Endothelial cell of umbilical vein (primary cell): ENCODE measurements at regions not wholly inside any gene's neighbourhood (a gene's known extent, or its start where the extent isn't known, plus 50 kb on each side); places are given as distances from the start of the nearest gene placed in this dataset.

Source experiments
- BruUV-seq: library from RNA; stranded (reverse); fragments of 400-500 nt; replicated peaks from 2 replicates; lab custom pipeline; 2021; lab: Mats Ljungman, UMichigan
- CTCF ChIA-PET: fragments of 300-600, 350-600 bp; sonication (Branson Sonifier 250); formaldehyde crosslinking; loops from one replicate; lab custom pipeline; 2021; ENCODE audit warnings: antibody characterized with exemption, inconsistent platforms; lab: Charles Lee
- POLR2A ChIA-PET: fragments of 300-600, 350-600 bp; sonication (Branson Sonifier 250); formaldehyde crosslinking; loops from one replicate; lab custom pipeline; 2021; ENCODE audit warnings: antibody characterized with exemption, inconsistent platforms; lab: Charles Lee
- DNase-seq: peaks from one replicate; pipeline ENCODE4 v3.0.0-alpha.2; 2011; ENCODE audit warnings: low read depth, low spot score
- FAIRE-seq: peaks from 2 replicates; lab custom pipeline; 2011; peaks lifted over from hg19 to GRCh38; lab: Jason Lieb, UNC
- H2AFZ ChIP-seq: 2 replicates; pipeline ENCODE4 v1.6.0; 2012; ENCODE audit warnings: low read depth, low read length, control low read depth, inconsistent platforms
- H3K27ac ChIP-seq: 2 replicates; pipeline ENCODE4 v1.5.1; 2011; ENCODE audit warnings: low read depth, mild to moderate bottlenecking, control low read depth, low read length, moderate library complexity; ENCODE audit not compliant: insufficient read depth
- H3K27me3 ChIP-seq, 2 experiments: 2 replicates each; pipeline versions ENCODE4 v1.6.0 to v1.6.1; 2011; ENCODE audit warnings: low read length in 2 of 2, mixed read lengths in 1 of 2; ENCODE audit not compliant: control insufficient read depth in 2 of 2, insufficient read depth in 2 of 2
- H3K36me3 ChIP-seq, 2 experiments: 2 replicates in 1 of 2; 3 replicates in 1 of 2; pipeline ENCODE4 v1.5.1; 2011; ENCODE audit warnings: low read length in 2 of 2, mild to moderate bottlenecking in 1 of 2, moderate library complexity in 1 of 2; ENCODE audit not compliant: control insufficient read depth in 2 of 2, insufficient read depth in 2 of 2; ENCODE audit errors: extremely low read depth in 1 of 2
- H3K4me1 ChIP-seq: 3 replicates; pipeline ENCODE4 v1.5.1; 2011; ENCODE audit warnings: mild to moderate bottlenecking, low read length; ENCODE audit not compliant: control insufficient read depth, insufficient read depth; ENCODE audit errors: extremely low read depth
- H3K4me2 ChIP-seq: 2 replicates; pipeline ENCODE4 v1.6.1; 2011; ENCODE audit warnings: low read length, control low read depth, mixed read lengths; ENCODE audit not compliant: insufficient read depth
- H3K4me3 ChIP-seq, 3 experiments: fragments of 200-600 bp in 1 of 3; sonication (generic), shearing (Covaris generic) in 1 of 3; replicated peaks in 1 of 3; 2 replicates each; pipeline ENCODE4 v1.5.1; 2011 to 2016; ENCODE audit warnings: control low read depth in 3 of 3, low read length in 3 of 3, mild to moderate bottlenecking in 2 of 3, inconsistent platforms in 1 of 3, low read depth in 1 of 3, moderate library complexity in 1 of 3; ENCODE audit not compliant: insufficient read depth in 1 of 3
- H3K79me2 ChIP-seq: 2 replicates; pipeline ENCODE4 v1.6.0; 2012; ENCODE audit warnings: low read length, inconsistent platforms; ENCODE audit not compliant: control insufficient read depth, insufficient read depth
- H3K9ac ChIP-seq: replicated peaks from 2 replicates; pipeline ENCODE3; 2011; ENCODE audit warnings: low read length, control low read depth; ENCODE audit not compliant: insufficient read depth; ENCODE audit errors: extremely low read depth
- H3K9me1 ChIP-seq: replicated peaks from 3 replicates; pipeline ENCODE4 v1.6.0; 2011; ENCODE audit warnings: mild to moderate bottlenecking, low read length; ENCODE audit not compliant: control insufficient read depth, insufficient read depth; ENCODE audit errors: extremely low read depth
- H3K9me3 ChIP-seq: replicated peaks from 2 replicates; pipeline ENCODE4 v1.5.1; 2012; ENCODE audit warnings: low read length, inconsistent platforms; ENCODE audit not compliant: control insufficient read depth, insufficient read depth
- H4K20me1 ChIP-seq: replicated peaks from 2 replicates; pipeline ENCODE3; 2011; ENCODE audit warnings: mild to moderate bottlenecking, low read length; ENCODE audit not compliant: control insufficient read depth, insufficient read depth; ENCODE audit errors: extremely low read depth
- EZH2 ChIP-seq: IDR thresholded peaks from 2 replicates; pipeline ENCODE4 v1.6.1; 2012; ENCODE audit warnings: borderline replicate concordance, low read depth, mild to moderate bottlenecking, moderate library complexity, low read length, inconsistent platforms; ENCODE audit not compliant: severe bottlenecking
- FOS ChIP-seq: IDR thresholded peaks from 2 replicates; pipeline ENCODE4 v1.6.1; 2011; ENCODE audit warnings: mild to moderate bottlenecking, low read length, moderate library complexity, borderline replicate concordance; ENCODE audit not compliant: insufficient read depth
- GATA2 ChIP-seq: IDR thresholded peaks from 2 replicates; pipeline ENCODE4 v1.7.0; 2011; ENCODE audit warnings: low read depth, mild to moderate bottlenecking, moderate library complexity, mixed read lengths, low read length; ENCODE audit not compliant: insufficient read length, insufficient read depth
- JUN ChIP-seq: IDR thresholded peaks from 2 replicates; pipeline ENCODE4 v1.6.1; 2011; ENCODE audit warnings: borderline replicate concordance, low read depth; ENCODE audit not compliant: insufficient read length, insufficient read depth
- MYC ChIP-seq: IDR thresholded peaks from one replicate; pipeline ENCODE4 v1.6.1; 2011; ENCODE audit warnings: mild to moderate bottlenecking, low read depth, low read length
- POLR2A ChIP-seq: IDR thresholded peaks from 2 replicates; pipeline ENCODE4 v1.6.1; 2012; ENCODE audit warnings: low read depth, mild to moderate bottlenecking, control low read depth, low read length
- POLR2AphosphoS5 ChIP-seq: IDR thresholded peaks from 2 replicates; pipeline ENCODE4 v1.6.1; 2012; ENCODE audit warnings: low read depth, mild to moderate bottlenecking, control low read depth, low read length, moderate library complexity; ENCODE audit not compliant: insufficient read depth
- dilution Hi-C: fragments of 300-500 bp; cut with MboI; formaldehyde crosslinking; loops from one replicate; pipeline ENCODE4 v1.15.0; 2019; ENCODE audit warnings: low sequenced_read_pairs; ENCODE audit not compliant: extremely low pct_ligation_motif_present
- intact Hi-C: fragments of 100-400 bp; cut with micrococcal nuclease; formaldehyde crosslinking; loops from one replicate; pipeline ENCODE4 v1.10.0; 2022
- TF ChIP-seq, protein P1 (sequence below): IDR thresholded peaks from 2 replicates; pipeline ENCODE4 v1.6.1; 2011; ENCODE audit not compliant: insufficient read depth, insufficient read length
- TF ChIP-seq, protein P2 (sequence below), 2 donors: IDR thresholded peaks; 1 replicate in 1 of 2; 2 replicates in 1 of 2; pipeline ENCODE4 v1.5.1; 2011; ENCODE audit warnings: low read length in 2 of 2, mild to moderate bottlenecking in 2 of 2, moderate library complexity in 2 of 2, control low read depth in 1 of 2, inconsistent platforms in 1 of 2, low read depth in 1 of 2; ENCODE audit not compliant: insufficient read depth in 1 of 2; ENCODE audit errors: extremely low read depth in 1 of 2

- H3K27me3 ChIP-seq: no peaks in the 10 kb centered on the region
- no peaks in the 10 kb centered on the region for H3K4me1 ChIP-seq
- no peak for FAIRE-seq
- no peak overlapping the region for H3K4me2 ChIP-seq
- no peak overlapping the region for H3K27ac ChIP-seq
- H3K9me1 ChIP-seq: no peaks in the 10 kb centered on the region
- POLR2A ChIA-PET: interaction anchor here (0.6 kb wide), 1 partner anchor 936 kb away, joined by 4 read pairs; no protein-coding TSS in a partner anchor
- no peak for DNase-seq
- no peak overlapping the region for H2AFZ ChIP-seq
- H3K9me3 ChIP-seq: no peaks in the 10 kb centered on the region
- no peaks in the 10 kb centered on the region for H3K79me2 ChIP-seq
- no peak overlapping the region for H3K4me3 ChIP-seq
- TF ChIP-seq, protein P1, sequence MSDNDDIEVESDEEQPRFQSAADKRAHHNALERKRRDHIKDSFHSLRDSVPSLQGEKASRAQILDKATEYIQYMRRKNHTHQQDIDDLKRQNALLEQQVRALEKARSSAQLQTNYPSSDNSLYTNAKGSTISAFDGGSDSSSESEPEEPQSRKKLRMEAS: no peak
- no peak for TF ChIP-seq GATA2
- no peak for TF ChIP-seq POLR2AphosphoS5
- no peak for TF ChIP-seq FOS
- no peak for TF ChIP-seq POLR2A
- TF ChIP-seq JUN: no peak
- TF ChIP-seq EZH2: no peak
- TF ChIP-seq MYC: no peak
- TF ChIP-seq, protein P2, sequence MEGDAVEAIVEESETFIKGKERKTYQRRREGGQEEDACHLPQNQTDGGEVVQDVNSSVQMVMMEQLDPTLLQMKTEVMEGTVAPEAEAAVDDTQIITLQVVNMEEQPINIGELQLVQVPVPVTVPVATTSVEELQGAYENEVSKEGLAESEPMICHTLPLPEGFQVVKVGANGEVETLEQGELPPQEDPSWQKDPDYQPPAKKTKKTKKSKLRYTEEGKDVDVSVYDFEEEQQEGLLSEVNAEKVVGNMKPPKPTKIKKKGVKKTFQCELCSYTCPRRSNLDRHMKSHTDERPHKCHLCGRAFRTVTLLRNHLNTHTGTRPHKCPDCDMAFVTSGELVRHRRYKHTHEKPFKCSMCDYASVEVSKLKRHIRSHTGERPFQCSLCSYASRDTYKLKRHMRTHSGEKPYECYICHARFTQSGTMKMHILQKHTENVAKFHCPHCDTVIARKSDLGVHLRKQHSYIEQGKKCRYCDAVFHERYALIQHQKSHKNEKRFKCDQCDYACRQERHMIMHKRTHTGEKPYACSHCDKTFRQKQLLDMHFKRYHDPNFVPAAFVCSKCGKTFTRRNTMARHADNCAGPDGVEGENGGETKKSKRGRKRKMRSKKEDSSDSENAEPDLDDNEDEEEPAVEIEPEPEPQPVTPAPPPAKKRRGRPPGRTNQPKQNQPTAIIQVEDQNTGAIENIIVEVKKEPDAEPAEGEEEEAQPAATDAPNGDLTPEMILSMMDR (IDR thresholded peaks at IDR 0.05; ENCODE audit: extremely low read depth in 1 of 2, insufficient read depth in 1 of 2, low read depth in 1 of 2, low read length in 2 of 2): no peak
- no peak overlapping the region for H3K9ac ChIP-seq
- intact Hi-C loops: no loop called here
- dilution Hi-C loops: no loop called here
- CTCF ChIA-PET: no interaction called here
- H3K36me3 ChIP-seq: no peaks in the 10 kb centered on the region
- H4K20me1 ChIP-seq: no peaks in the 10 kb centered on the region
- no TSS peak for BruUV-seq
These were observed 86.4 kb upstream of the SOX21 start for GRCh38 chr13:94798738-94799137.
